ENCODE measurements at regions not wholly inside any gene's neighbourhood (a gene's known extent, or its start where the extent isn't known, plus 50 kb on each side); places are given as distances from the start of the nearest gene placed in this dataset.

- no peaks in the 10 kb centered on the region for H3K36me3 ChIP-seq (ENCODE audit: control insufficient read depth in 2 of 2, insufficient read depth in 2 of 2, low read length in 1 of 2)
- H3K9ac ChIP-seq (ENCODE audit: control insufficient read depth, insufficient read depth, low read length): no peak overlapping the region
- peaks cover 1 to 4% of the 10 kb centered on the region in 2 experiments; a peak in 2 of 4 replicates for H3K27me3 ChIP-seq (replicated peaks in 1 of 2; ENCODE audit: control insufficient read depth in 2 of 2, insufficient read depth in 2 of 2, low read length in 1 of 2)
- no peak overlapping the region for H3K27ac ChIP-seq (ENCODE audit: control insufficient read depth, insufficient read depth)
- no peak for TF ChIP-seq SREBF1 (IDR thresholded peaks at IDR 0.05; ENCODE audit: low read length)
- TF ChIP-seq SREBF2 (IDR thresholded peaks at IDR 0.05; ENCODE audit: low read length): no peak
- no peak for TF ChIP-seq PAX8 (IDR thresholded peaks at IDR 0.05)
- no peak for TF ChIP-seq BRCA1 (IDR thresholded peaks at IDR 0.05; ENCODE audit: low read depth, low read length)
- TF ChIP-seq TCF3 (IDR thresholded peaks at IDR 0.05; ENCODE audit: borderline replicate concordance, insufficient read depth, low read depth, low read length): no peak
- TF ChIP-seq IRF5 (IDR thresholded peaks at IDR 0.05; ENCODE audit: borderline replicate concordance): no peak
- TF ChIP-seq CEBPB (IDR thresholded peaks at IDR 0.05; ENCODE audit: borderline replicate concordance in 1 of 2, low read depth in 2 of 2, low read length in 2 of 2): no peak
- no peak for TF ChIP-seq KLF5 (IDR thresholded peaks at IDR 0.05; ENCODE audit: partially characterized antibody)
- no peak for TF ChIP-seq CEBPZ (IDR thresholded peaks at IDR 0.05; ENCODE audit: low read depth, low read length)
- no peak for TF ChIP-seq HDAC6 (IDR thresholded peaks at IDR 0.05; ENCODE audit: unreplicated experiment)
- TF ChIP-seq RELB (IDR thresholded peaks at IDR 0.05; ENCODE audit: low read depth): no peak
- TF ChIP-seq POU2F2 (IDR thresholded peaks at IDR 0.05; ENCODE audit: borderline replicate concordance, low read depth, low read length): no peak
- no peak for TF ChIP-seq EGR1 (IDR thresholded peaks at IDR 0.05; ENCODE audit: borderline replicate concordance in 1 of 2, low read depth in 2 of 2, low read length in 2 of 2)
- no peak for TF ChIP-seq NRF1 (conservative IDR thresholded peaks at IDR 0.05; ENCODE audit: low read depth, low read length)
- TF ChIP-seq POLR2AphosphoS2 (IDR thresholded peaks at IDR 0.05; ENCODE audit: low read depth, low read length): no peak
- no peak for TF ChIP-seq BACH1 (IDR thresholded peaks at IDR 0.05; ENCODE audit: borderline replicate concordance)
- ChIA-PET SMC1A (ENCODE audit: uncharacterized antibody, unreplicated experiment) (no interaction called here), CTCF (no interaction called here), POLR2A (no interaction called here), RAD21 (ENCODE audit: unreplicated experiment) (no interaction called here)
- no peak overlapping the region for H2AFZ ChIP-seq (ENCODE audit: control insufficient read depth, low read depth, low read length)
- intact Hi-C loops (cut with micrococcal nuclease; ENCODE audit: unreplicated experiment) (no loop called here), in situ Hi-C loops (cut with MboI) (no loop called here)
- FAIRE-seq (no peak), ATAC-seq (no peak), DNase-seq (ENCODE audit: low read depth, low spot score) (no peak)
- 0% methylated on average over 1 of the region's 1 CpG for WGBS (ENCODE audit: insufficient coverage, insufficient replicate concordance, low lambda C conversion rate, missing lambda C conversion rate)
- no peak overlapping the region for H3K4me2 ChIP-seq (ENCODE audit: control insufficient read depth, insufficient read depth)
- H3K9me3 ChIP-seq (replicated peaks; ENCODE audit: control insufficient read depth, insufficient read depth, low read length): no peaks in the 10 kb centered on the region
- no TSS peak for BruUV-seq (replicated peaks)
- no peaks in the 10 kb centered on the region for H4K20me1 ChIP-seq (ENCODE audit: control insufficient read depth, insufficient read depth)
- H3K4me3 ChIP-seq: no peak overlapping the region
- no peaks in the 10 kb centered on the region for H3K79me2 ChIP-seq (ENCODE audit: control insufficient read depth, insufficient read depth, low read length)
- H3K4me1 ChIP-seq (ENCODE audit: control insufficient read depth, insufficient read depth, low read length): no peaks in the 10 kb centered on the region
Observed at GRCh38 chr20:4578375-4578774, 107.9 kb upstream of the PRNP start.

Data from GM12878 (cell line).